RPMI8226 (cell line): ENCODE measurements at regions not wholly inside any gene's neighbourhood (a gene's known extent, or its start where the extent isn't known, plus 50 kb on each side); places are given as distances from the start of the nearest gene placed in this dataset.
"Not testable (repeated sequence)": the region's sequence is repeated elsewhere in the genome, so short reads cannot be mapped to it uniquely, and the experiment has no call there.

ENCODE experiments used
- DNase-seq: peaks from one replicate; pipeline ENCODE4 v3.0.0-alpha.2; 2015

GRCh38 chr13:76245920-76246319 is 609.8 kb downstream of the LMO7 start:
- no peak for DNase-seq

DNA sequence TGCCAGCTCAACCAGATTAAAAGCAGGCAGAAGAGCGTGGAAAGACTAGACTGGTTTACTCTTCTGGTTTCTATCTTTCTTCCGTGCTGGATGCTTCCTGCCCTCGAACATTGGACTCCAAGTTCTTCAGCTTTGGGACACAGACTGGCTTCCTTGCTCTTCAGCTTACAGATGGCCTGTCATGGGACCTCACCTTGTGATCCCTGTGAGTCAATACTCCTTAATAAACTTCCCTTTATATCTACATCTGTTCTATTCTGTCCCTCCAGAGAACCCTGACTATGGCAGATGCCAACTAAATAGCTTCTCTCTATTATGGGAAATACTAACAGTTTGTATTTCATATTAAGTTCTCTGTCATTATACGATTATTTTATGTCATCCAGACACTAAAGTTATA is 609.1 kb downstream of the LMO7 start:
- no peak for DNase-seq

DNA sequence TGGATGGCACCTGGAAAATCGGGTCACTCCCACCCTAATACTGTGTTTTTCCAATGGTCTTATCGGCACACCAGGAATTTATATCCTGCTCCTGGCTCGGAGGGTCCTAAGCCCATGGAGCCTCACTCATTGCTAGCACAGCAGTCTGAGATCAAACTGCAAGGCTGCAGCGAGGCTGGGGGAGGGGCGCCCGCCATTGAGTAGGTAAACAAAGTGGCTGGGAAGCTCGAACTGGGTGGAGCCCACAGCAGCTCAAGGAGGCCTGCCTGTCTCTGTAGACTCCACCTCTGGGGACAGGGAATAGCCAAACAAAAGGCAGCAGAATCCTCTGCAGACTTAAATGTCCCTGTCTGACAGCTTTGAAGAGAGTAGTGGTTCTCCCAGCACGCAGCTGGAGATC is 607.0 kb downstream of the LMO7 start:
- DNase-seq, result not testable (repeated sequence)

DNA sequence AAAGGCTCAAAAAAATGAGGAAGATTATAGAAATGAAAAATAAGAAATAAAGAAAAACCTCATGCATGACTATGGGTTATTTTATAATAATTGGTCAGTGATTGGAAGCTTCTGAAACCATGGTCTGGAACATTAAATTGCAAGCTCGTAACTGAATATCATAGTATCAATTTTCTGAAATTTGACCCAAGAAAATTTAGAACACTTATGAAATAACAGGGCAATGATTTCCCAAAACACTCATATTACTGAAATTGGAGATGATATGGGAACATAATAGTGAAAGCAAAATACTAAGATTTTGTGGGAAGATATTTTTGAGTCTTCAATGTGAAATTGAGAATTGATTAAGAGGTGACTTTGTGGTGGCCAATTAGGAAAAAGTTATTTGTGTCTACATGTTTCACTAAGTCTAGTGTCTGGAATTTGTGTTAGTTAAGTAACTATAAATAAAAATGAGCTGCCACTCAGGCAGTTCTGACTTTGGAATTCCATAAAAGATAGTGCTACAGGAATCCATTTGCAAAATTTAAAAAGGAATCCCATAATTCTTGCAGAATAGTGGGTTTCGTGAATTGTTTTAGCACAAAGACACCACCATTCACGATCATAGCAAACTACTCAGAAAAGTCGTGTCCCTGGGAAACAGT is 603.0 kb downstream of the LMO7 start:
- DNase-seq, result no peak

- DNase-seq, result no peak
Measured at GRCh38 chr13:76231522-76232167, 595.5 kb downstream of the LMO7 start.

- DNase-seq, result no peak
Measured at GRCh38 chr13:76229281-76229680, 593.2 kb downstream of the LMO7 start.

DNA sequence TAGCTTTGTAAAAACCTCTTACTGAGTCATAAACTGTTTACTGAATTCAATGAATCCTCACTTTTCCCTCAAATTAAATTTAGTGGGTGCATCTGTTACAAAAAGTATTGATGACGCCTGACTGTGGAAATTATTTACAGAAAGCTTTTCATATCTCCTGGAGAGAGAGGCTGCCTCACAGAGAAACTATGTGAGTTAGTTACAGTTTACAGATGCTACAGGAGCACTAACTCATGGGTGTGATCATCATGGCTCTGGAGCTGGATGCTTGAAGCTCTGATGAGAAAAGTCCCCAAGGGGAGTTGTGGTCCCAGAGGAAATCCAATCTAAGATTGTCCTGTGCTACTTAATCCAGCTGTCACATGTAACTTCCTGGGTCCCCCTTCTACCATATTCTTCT is 590.8 kb downstream of the LMO7 start:
- no peak for DNase-seq

DNA sequence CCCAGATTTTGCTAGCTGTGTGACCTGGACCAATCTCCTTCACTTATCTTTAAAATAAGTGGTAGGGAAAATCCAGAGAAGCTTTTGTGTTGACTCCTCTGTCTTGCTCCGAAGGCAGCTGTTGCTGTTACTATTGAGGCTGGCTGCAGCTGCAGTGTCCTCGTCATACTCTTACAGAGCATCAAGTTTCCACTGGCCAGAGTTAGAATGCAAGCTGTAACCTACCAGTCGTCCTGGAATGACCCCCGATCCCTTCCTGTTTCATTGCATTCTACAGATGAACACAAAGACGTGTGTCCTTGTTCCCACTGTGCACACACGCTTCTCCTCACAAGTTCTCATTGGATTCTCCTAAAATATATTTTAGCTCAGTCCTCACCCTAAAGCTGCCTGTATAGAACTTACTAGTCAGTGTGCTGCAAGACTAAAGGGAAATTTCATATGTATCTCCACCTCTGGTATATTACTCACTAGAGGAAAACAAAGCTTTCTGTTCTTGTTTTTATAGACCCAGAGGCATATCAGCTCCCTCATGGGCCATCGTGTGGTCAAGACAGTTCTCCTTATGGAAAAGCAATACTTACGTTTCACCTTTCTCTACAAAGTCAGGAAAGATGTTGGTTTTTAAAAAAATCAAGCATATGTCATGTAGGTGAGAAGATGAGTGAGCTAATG is 589.8 kb downstream of the LMO7 start:
- no peak for DNase-seq

- DNase-seq, result no peak
Measured at GRCh38 chr13:76223999-76224398, 587.9 kb downstream of the LMO7 start.

DNA sequence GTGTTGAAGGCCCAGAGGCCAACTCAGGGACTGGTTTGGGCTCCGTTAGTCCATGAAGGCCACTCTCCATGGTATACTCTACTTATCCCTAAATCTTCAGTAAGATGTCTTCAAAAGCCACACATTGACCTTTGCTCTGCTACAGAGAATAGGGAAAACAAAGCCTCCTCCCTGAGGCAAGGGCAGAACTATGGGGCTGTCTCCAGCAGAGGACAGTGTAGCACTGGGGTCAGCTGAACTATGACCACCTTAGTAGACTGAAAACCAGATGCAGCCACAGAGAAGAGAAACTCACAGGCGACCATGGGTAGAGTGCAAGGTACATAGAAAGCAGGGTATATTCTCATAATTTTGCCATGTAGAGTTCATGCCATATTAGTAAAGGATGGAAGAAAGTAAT is 587.4 kb downstream of the LMO7 start:
- DNase-seq, result no peak

GRCh38 chr13:76222511-76222910 is 586.4 kb downstream of the LMO7 start:
- DNase-seq, result no peak

DNA sequence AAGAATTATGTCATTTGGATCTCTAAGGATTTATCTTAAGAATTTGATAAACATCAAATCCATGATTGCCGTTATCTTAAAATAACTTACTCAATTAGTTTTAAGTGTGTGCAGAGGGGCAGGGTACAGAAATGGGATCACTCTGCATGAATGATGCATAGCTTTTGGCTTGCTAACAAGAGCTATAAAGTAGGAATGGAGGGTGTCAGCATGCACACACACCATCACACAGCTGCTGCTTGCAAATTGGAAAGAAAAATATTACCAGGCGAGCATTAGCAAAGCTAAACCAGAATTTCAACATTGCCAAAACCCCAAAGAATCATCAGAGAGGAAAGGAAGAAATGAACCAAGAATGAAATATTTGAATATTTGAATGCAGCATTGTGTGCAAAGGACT is 580.6 kb downstream of the LMO7 start:
- no peak for DNase-seq

DNA sequence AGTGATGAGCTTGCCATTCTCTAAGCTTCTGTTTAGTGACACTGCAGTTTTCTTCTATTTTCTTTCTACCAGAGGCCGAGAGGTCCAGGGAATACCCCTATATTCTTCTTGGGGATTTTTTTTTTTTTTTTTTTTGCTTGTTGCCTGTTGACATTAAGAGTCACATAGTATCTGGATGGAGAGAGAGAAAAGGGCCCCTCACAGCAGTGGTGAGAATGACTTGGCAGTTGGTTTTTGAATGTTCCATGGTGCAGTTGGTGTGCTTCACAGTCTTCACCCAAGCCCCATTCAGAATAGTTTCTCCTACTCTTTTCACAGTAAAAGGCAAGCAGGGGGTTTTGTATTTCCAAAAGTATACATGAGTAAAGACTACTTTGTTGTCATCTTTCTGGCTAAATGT is 577.9 kb downstream of the LMO7 start:
- DNase-seq, result no peak

GRCh38 chr13:76213423-76213904 is 577.3 kb downstream of the LMO7 start:
- DNase-seq, result peak; percentile 60

DNA sequence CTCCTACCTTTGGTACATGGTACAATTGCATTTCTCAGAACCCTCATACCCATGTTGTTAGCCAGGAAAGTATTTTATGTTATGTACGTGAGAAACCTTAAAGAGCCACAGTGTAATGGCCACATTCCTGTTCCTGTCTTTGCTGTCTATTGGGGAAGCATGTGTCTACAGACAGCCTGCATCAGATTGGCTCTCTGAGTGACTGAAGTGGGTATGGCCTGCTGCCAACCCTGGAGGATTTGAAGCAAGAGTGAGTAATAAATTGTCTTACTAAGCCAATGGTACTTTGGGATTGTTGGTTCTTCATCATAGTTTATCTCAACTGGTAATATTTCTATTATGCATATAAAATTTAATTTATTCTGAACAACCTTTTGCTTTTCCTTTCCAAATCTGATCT is 574.1 kb downstream of the LMO7 start:
- no peak for DNase-seq

DNA sequence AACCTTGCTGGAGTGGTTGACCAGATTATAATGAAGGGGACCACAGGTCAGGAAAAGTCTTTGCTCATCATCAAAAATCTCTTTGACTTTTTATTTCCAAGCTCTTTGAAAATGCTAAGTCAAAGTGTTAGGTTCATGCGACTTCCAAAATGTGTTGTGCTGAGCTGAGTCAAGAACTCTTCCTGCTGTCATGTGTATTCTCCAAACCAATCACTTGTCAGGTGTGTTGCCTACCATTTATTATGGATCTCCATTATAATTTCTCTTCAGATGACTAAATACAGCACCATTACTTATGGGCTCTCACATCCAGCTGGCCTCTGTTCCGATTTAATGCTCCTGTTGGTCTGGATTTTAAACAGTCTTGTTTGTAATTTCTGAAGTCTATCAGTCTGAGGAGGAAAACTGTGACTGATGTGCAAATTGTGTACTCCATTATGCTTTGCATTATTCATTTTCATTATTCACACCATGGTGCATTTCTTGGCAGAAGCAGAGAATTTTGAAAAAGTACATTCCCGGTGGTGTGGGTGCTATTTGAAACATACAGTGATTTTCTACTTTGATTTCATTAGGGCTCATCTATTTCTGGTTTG is 562.5 kb downstream of the LMO7 start:
- no peak for DNase-seq

GRCh38 chr13:76189882-76190519 is 553.9 kb downstream of the LMO7 start:
- no peak for DNase-seq

- DNase-seq, result no peak
Measured at GRCh38 chr13:76175961-76176725, 540.0 kb downstream of the LMO7 start.

- no peak for DNase-seq
Measured at GRCh38 chr13:76168661-76169060, 532.5 kb downstream of the LMO7 start.

DNA sequence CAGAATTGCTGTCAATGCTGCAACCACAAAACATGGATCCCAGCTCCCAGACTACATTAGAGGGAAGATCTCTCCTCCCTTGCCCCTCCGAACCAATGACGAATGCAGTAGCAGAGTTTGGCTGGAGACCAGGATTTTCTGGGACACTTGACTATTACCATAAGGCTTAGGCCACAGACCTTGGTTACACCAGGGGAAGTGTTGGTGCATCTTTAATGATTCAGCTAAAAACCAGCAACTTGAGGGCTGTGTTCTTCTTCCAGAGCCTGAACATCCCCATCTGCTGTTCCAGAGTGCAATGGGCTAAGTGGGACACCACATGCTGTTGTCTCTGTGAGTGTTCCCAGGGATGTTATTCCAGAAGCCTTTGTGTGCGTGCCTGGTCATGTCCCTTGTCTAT is 528.2 kb downstream of the LMO7 start:
- DNase-seq, result no peak

DNA sequence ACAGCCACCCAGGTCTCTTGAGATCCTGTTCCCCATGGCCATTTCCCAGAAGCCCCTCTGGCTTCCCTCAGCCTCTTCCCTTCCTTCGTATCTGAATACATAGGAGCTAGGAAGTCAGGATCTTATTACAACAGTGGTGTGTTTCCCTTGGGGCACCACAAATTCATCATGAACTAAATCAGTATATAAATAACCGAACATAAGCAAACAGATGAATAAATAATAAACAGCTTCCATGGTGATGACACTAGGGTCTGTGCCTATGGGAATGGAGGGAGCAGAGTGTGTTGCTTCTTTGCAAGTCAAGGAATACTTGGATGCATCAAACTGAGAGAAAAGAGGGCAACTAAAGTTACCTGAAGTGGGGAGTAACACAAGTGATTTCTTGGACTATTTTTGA is 527.6 kb downstream of the LMO7 start:
- no peak for DNase-seq
